ENCODE measurements at regions not wholly inside any gene's neighbourhood (a gene's known extent, or its start where the extent isn't known, plus 50 kb on each side); places are given as distances from the start of the nearest gene placed in this dataset.

GRCh38 chr4:111698361-111698760 is 446.9 kb upstream of the FAM241A start:
- H3K27me3 ChIP-seq (ENCODE audit: control insufficient read depth, extremely low read depth, insufficient read depth, low read length): no peaks in the 10 kb centered on the region
- FAIRE-seq: no peak
- dilution Hi-C loops (cut with MboI; ENCODE audit: extremely low pct_ligation_motif_present, low sequenced_read_pairs): no loop called here
- H3K4me3 ChIP-seq (ENCODE audit: control insufficient read depth in 2 of 3, extremely low read depth in 1 of 3, insufficient read depth in 2 of 3, low read depth in 1 of 3, low read length in 3 of 3): no peak overlapping the region
- H3K4me1 ChIP-seq (ENCODE audit: control insufficient read depth, extremely low read depth, insufficient read depth, low read length): no peaks in the 10 kb centered on the region
- DNase-seq (ENCODE audit: low read depth, low spot score): no peak
- H3K79me2 ChIP-seq (ENCODE audit: control insufficient read depth, insufficient read depth, low read length): no peaks in the 10 kb centered on the region
- no peak overlapping the region for H3K27ac ChIP-seq (ENCODE audit: control insufficient read depth, insufficient read depth, low read length)
- H4K20me1 ChIP-seq (ENCODE audit: control insufficient read depth, extremely low read depth, insufficient read depth, low read length): no peaks in the 10 kb centered on the region
- TF ChIP-seq, protein P1, sequence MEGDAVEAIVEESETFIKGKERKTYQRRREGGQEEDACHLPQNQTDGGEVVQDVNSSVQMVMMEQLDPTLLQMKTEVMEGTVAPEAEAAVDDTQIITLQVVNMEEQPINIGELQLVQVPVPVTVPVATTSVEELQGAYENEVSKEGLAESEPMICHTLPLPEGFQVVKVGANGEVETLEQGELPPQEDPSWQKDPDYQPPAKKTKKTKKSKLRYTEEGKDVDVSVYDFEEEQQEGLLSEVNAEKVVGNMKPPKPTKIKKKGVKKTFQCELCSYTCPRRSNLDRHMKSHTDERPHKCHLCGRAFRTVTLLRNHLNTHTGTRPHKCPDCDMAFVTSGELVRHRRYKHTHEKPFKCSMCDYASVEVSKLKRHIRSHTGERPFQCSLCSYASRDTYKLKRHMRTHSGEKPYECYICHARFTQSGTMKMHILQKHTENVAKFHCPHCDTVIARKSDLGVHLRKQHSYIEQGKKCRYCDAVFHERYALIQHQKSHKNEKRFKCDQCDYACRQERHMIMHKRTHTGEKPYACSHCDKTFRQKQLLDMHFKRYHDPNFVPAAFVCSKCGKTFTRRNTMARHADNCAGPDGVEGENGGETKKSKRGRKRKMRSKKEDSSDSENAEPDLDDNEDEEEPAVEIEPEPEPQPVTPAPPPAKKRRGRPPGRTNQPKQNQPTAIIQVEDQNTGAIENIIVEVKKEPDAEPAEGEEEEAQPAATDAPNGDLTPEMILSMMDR (optimal IDR thresholded peaks at IDR 0.05 in 1 of 3, IDR thresholded peaks at IDR 0.05 in 1 of 3, conservative IDR thresholded peaks at IDR 0.05 in 1 of 3; ENCODE audit: extremely low read depth in 1 of 3, insufficient read depth in 2 of 3, low read length in 3 of 3): no peak
- H3K4me2 ChIP-seq (ENCODE audit: control insufficient read depth, extremely low read depth, insufficient read depth, low read depth, low read length): no peak overlapping the region
- H3K9ac ChIP-seq (ENCODE audit: control insufficient read depth, extremely low read depth, insufficient read depth, low read length): no peak overlapping the region
- no peak overlapping the region for H2AFZ ChIP-seq (ENCODE audit: control insufficient read depth, low read length)
- H3K9me1 ChIP-seq (ENCODE audit: control insufficient read depth, extremely low read depth, insufficient read depth, low read length): no peaks in the 10 kb centered on the region
- H3K9me3 ChIP-seq (ENCODE audit: control insufficient read depth, low read depth, low read length): no peaks in the 10 kb centered on the region
- no peaks in the 10 kb centered on the region for H3K36me3 ChIP-seq (ENCODE audit: control insufficient read depth in 2 of 2, extremely low read depth in 1 of 2, insufficient read depth in 2 of 2, low read length in 2 of 2)

GRCh38 chr4:111699165-111699564 is 446.1 kb upstream of the FAM241A start:
- H3K4me2 ChIP-seq (ENCODE audit: control insufficient read depth, extremely low read depth, insufficient read depth, low read depth, low read length): no peak overlapping the region
- H3K27ac ChIP-seq (ENCODE audit: control insufficient read depth, insufficient read depth, low read length): no peak overlapping the region
- H4K20me1 ChIP-seq (ENCODE audit: control insufficient read depth, extremely low read depth, insufficient read depth, low read length): no peaks in the 10 kb centered on the region
- H3K27me3 ChIP-seq (ENCODE audit: control insufficient read depth, extremely low read depth, insufficient read depth, low read length): no peaks in the 10 kb centered on the region
- no peaks in the 10 kb centered on the region for H3K9me1 ChIP-seq (ENCODE audit: control insufficient read depth, extremely low read depth, insufficient read depth, low read length)
- H3K4me1 ChIP-seq (ENCODE audit: control insufficient read depth, extremely low read depth, insufficient read depth, low read length): no peaks in the 10 kb centered on the region
- DNase-seq (ENCODE audit: low read depth, low spot score) (no peak), FAIRE-seq (no peak)
- H3K9me3 ChIP-seq (ENCODE audit: control insufficient read depth, low read depth, low read length): no peaks in the 10 kb centered on the region
- dilution Hi-C loops (cut with MboI; ENCODE audit: extremely low pct_ligation_motif_present, low sequenced_read_pairs): no loop called here
- no peak overlapping the region for H3K4me3 ChIP-seq (ENCODE audit: control insufficient read depth in 2 of 3, extremely low read depth in 1 of 3, insufficient read depth in 2 of 3, low read depth in 1 of 3, low read length in 3 of 3)
- H3K9ac ChIP-seq (ENCODE audit: control insufficient read depth, extremely low read depth, insufficient read depth, low read length): no peak overlapping the region
- no peak overlapping the region for H2AFZ ChIP-seq (ENCODE audit: control insufficient read depth, low read length)
- no peaks in the 10 kb centered on the region for H3K79me2 ChIP-seq (ENCODE audit: control insufficient read depth, insufficient read depth, low read length)
- TF ChIP-seq, protein P1 (optimal IDR thresholded peaks at IDR 0.05 in 1 of 3, IDR thresholded peaks at IDR 0.05 in 1 of 3, conservative IDR thresholded peaks at IDR 0.05 in 1 of 3; ENCODE audit: extremely low read depth in 1 of 3, insufficient read depth in 2 of 3, low read length in 3 of 3): no peak
- no peak for TF ChIP-seq EZH2 (IDR thresholded peaks at IDR 0.05; ENCODE audit: low read length)
- no peaks in the 10 kb centered on the region for H3K36me3 ChIP-seq (ENCODE audit: control insufficient read depth in 2 of 2, extremely low read depth in 1 of 2, insufficient read depth in 2 of 2, low read length in 2 of 2)

Measured in keratinocyte (primary cell).